GM18517 (cell line): ENCODE measurements at regions not wholly inside any gene's neighbourhood (a gene's known extent, or its start where the extent isn't known, plus 50 kb on each side); places are given as distances from the start of the nearest gene placed in this dataset.
"Not testable (repeated sequence)": the region's sequence is repeated elsewhere in the genome, so short reads cannot be mapped to it uniquely, and the experiment has no call there.

Source experiments
- ATAC-seq: cut with Tn5 transposase; IDR thresholded peaks from one replicate; pipeline ENCODE4 v1.9.1; 2021; ENCODE audit warnings: mild to moderate bottlenecking, moderate library complexity; ENCODE audit not compliant: unreplicated experiment

GRCh38 chr4:154982187-154983047 is 201.3 kb downstream of the RBM46 start:
- ATAC-seq: peak; percentile 77

- ATAC-seq: no peak
These were observed 202.6 kb downstream of the RBM46 start for GRCh38 chr4:154983714-154984113.

GRCh38 chr4:154984148-154984547 is 203.1 kb downstream of the RBM46 start:
- ATAC-seq: peak; percentile 81

- ATAC-seq: no peak
These were observed 203.5 kb downstream of the RBM46 start for GRCh38 chr4:154984616-154985015.

GRCh38 chr4:154985673-154986072 is 204.6 kb downstream of the RBM46 start:
- ATAC-seq: no peak

GRCh38 chr4:154988511-154988910 is 207.4 kb downstream of the RBM46 start:
- ATAC-seq: no peak

GRCh38 chr4:154989511-154989910 is 208.4 kb downstream of the RBM46 start:
- no peak for ATAC-seq

GRCh38 chr4:154997866-154998265 is 210.6 kb upstream of the NPY2R start:
- ATAC-seq: not testable (repeated sequence)

GRCh38 chr4:154998284-154998683 is 210.2 kb upstream of the NPY2R start:
- ATAC-seq: no peak

- no peak for ATAC-seq
These were observed 209.7 kb upstream of the NPY2R start for GRCh38 chr4:154998773-154999172.

- ATAC-seq: no peak
These were observed 208.4 kb upstream of the NPY2R start for GRCh38 chr4:154999950-155000578.

GRCh38 chr4:155001251-155001650 is 207.2 kb upstream of the NPY2R start:
- ATAC-seq: no peak

GRCh38 chr4:155005395-155006090 is 202.9 kb upstream of the NPY2R start:
- ATAC-seq: no peak

GRCh38 chr4:155007660-155008176 is 200.7 kb upstream of the NPY2R start:
- no peak for ATAC-seq

GRCh38 chr4:155008389-155008788 is 200.0 kb upstream of the NPY2R start:
- no peak for ATAC-seq

- no peak for ATAC-seq
These were observed 199.1 kb upstream of the NPY2R start for GRCh38 chr4:155009288-155009687.

- ATAC-seq: no peak
These were observed 198.1 kb upstream of the NPY2R start for GRCh38 chr4:155010376-155010775.

GRCh38 chr4:155011163-155011780 is 197.2 kb upstream of the NPY2R start:
- no peak for ATAC-seq

- ATAC-seq: no peak
These were observed 196.0 kb upstream of the NPY2R start for GRCh38 chr4:155012469-155012868.

- no peak for ATAC-seq
These were observed 191.0 kb upstream of the NPY2R start for GRCh38 chr4:155017426-155017825.
